ENCODE measurements at regions not wholly inside any gene's neighbourhood (a gene's known extent, or its start where the extent isn't known, plus 50 kb on each side); places are given as distances from the start of the nearest gene placed in this dataset.
A peak's percentile ranks its signal among the peaks of the same experiment; 100 is the strongest.
"Not testable (repeated sequence)": the region's sequence is repeated elsewhere in the genome, so short reads cannot be mapped to it uniquely, and the experiment has no call there.

GRCh38 chr3:164375538-164375937, 702.8 kb downstream of the SI start:
- no peaks in the 10 kb centered on the region for H3K4me1 ChIP-seq (ENCODE audit: insufficient read depth, low read length)
- H3K27me3 ChIP-seq (ENCODE audit: insufficient read depth, low read length) = no peaks in the 10 kb centered on the region
- H3K9me3 ChIP-seq (ENCODE audit: low read length) = no peaks in the 10 kb centered on the region
- H3K36me3 ChIP-seq (ENCODE audit: insufficient read depth, low read length) = no peaks in the 10 kb centered on the region
- no peak overlapping the region for H2AFZ ChIP-seq (ENCODE audit: low read depth, low read length)
- no peak overlapping the region for H3K4me3 ChIP-seq (ENCODE audit: low read length)

GRCh38 chr3:164371681-164372080, 706.6 kb downstream of the SI start:
- Histone ChIP-seq H2AFZ (ENCODE audit: low read depth, low read length) (no peak overlapping the region), H3K27me3 (ENCODE audit: insufficient read depth, low read length) (no peaks in the 10 kb centered on the region), H3K4me3 (ENCODE audit: low read length) (no peak overlapping the region), H3K9me3 (ENCODE audit: low read length) (no peaks in the 10 kb centered on the region), H3K4me1 (ENCODE audit: insufficient read depth, low read length) (no peaks in the 10 kb centered on the region), H3K36me3 (ENCODE audit: insufficient read depth, low read length) (no peaks in the 10 kb centered on the region)

DNA sequence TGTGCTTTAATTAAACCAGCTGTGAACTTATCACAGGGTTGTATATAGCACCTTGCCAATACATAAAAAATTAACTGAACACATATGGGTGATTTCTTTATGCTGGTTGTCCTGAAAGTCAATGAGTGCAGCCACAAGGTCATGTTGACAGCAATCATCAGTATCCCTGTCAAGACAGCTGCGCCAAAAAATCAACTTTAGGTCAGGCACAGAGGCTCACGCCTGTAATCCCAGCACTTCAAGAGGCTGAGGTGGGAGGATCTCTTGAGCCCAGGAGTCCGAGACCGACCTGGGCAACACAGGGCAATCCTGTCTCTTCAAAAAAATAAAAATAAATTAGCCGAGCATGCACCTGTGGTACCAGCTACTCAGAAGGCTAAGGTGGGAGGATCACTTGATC, 707.3 kb downstream of the SI start:
- Histone ChIP-seq H3K27me3 (ENCODE audit: insufficient read depth, low read length) (no peaks in the 10 kb centered on the region), H3K4me3 (ENCODE audit: low read length) (no peak overlapping the region), H3K36me3 (ENCODE audit: insufficient read depth, low read length) (no peaks in the 10 kb centered on the region), H3K9me3 (ENCODE audit: low read length) (no peaks in the 10 kb centered on the region), H2AFZ (ENCODE audit: low read depth, low read length) (no peak overlapping the region), H3K4me1 (ENCODE audit: insufficient read depth, low read length) (no peaks in the 10 kb centered on the region)

- H3K27me3 ChIP-seq (ENCODE audit: insufficient read depth, low read length) = no peaks in the 10 kb centered on the region
Measured at GRCh38 chr3:164365242-164365641, 713.1 kb downstream of the SI start.

DNA sequence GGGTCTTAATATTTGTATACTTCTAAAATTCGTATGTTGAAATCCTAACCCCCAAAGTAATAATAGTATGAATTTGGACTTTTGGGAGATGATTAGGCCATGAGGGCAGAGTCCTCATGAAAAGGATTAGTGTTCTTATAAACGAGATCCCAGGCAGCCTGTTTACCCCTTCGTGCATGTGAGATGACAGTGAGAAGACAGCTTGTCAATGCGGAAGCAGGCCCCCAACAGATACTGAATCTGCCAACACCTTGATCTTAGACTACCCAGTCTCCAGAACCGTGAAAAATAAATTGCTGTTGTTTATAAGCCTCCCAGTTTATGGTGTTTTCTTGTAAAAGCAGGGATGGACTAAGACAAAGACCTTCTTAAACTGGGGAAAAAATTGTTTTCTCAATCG, 714.2 kb downstream of the SI start:
- H3K4me3 ChIP-seq (ENCODE audit: low read length) = no peak overlapping the region
- no peaks in the 10 kb centered on the region for H3K4me1 ChIP-seq (ENCODE audit: insufficient read depth, low read length)
- no peak overlapping the region for H2AFZ ChIP-seq (ENCODE audit: low read depth, low read length)
- H3K9me3 ChIP-seq (ENCODE audit: low read length) = no peaks in the 10 kb centered on the region
- no peaks in the 10 kb centered on the region for H3K36me3 ChIP-seq (ENCODE audit: insufficient read depth, low read length)
- no peaks in the 10 kb centered on the region for H3K27me3 ChIP-seq (ENCODE audit: insufficient read depth, low read length)

More at GRCh38 chr3:164365242-164365641, 713.1 kb downstream of the SI start:
- H3K4me3 ChIP-seq (ENCODE audit: low read length) = no peak overlapping the region
- H3K9me3 ChIP-seq (ENCODE audit: low read length) = no peaks in the 10 kb centered on the region
- peak overlapping the region; percentile 15 for H2AFZ ChIP-seq (ENCODE audit: low read depth, low read length)
- no peaks in the 10 kb centered on the region for H3K36me3 ChIP-seq (ENCODE audit: insufficient read depth, low read length)
- no peaks in the 10 kb centered on the region for H3K4me1 ChIP-seq (ENCODE audit: insufficient read depth, low read length)

- no peak overlapping the region for H2AFZ ChIP-seq (ENCODE audit: low read depth, low read length)
- no peak overlapping the region for H3K4me3 ChIP-seq (ENCODE audit: low read length)
- no peaks in the 10 kb centered on the region for H3K4me1 ChIP-seq (ENCODE audit: insufficient read depth, low read length)
- no peaks in the 10 kb centered on the region for H3K27me3 ChIP-seq (ENCODE audit: insufficient read depth, low read length)
- H3K9me3 ChIP-seq (ENCODE audit: low read length) = no peaks in the 10 kb centered on the region
- no peaks in the 10 kb centered on the region for H3K36me3 ChIP-seq (ENCODE audit: insufficient read depth, low read length)
Measured at GRCh38 chr3:164360738-164361406, 717.4 kb downstream of the SI start.

- Histone ChIP-seq H3K9me3 (ENCODE audit: low read length) (no peaks in the 10 kb centered on the region), H3K4me3 (ENCODE audit: low read length) (no peak overlapping the region), H3K27me3 (ENCODE audit: insufficient read depth, low read length) (no peaks in the 10 kb centered on the region), H3K36me3 (ENCODE audit: insufficient read depth, low read length) (no peaks in the 10 kb centered on the region), H2AFZ (ENCODE audit: low read depth, low read length) (no peak overlapping the region), H3K4me1 (ENCODE audit: insufficient read depth, low read length) (no peaks in the 10 kb centered on the region)
Measured at GRCh38 chr3:164360078-164360578, 718.2 kb downstream of the SI start.

- no peak overlapping the region for H2AFZ ChIP-seq (ENCODE audit: low read depth, low read length)
- H3K27me3 ChIP-seq (ENCODE audit: insufficient read depth, low read length) = no peaks in the 10 kb centered on the region
- H3K4me3 ChIP-seq (ENCODE audit: low read length) = no peak overlapping the region
- H3K36me3 ChIP-seq (ENCODE audit: insufficient read depth, low read length) = no peaks in the 10 kb centered on the region
- no peaks in the 10 kb centered on the region for H3K4me1 ChIP-seq (ENCODE audit: insufficient read depth, low read length)
- H3K9me3 ChIP-seq (ENCODE audit: low read length) = no peaks in the 10 kb centered on the region
Measured at GRCh38 chr3:164352991-164353390, 725.3 kb downstream of the SI start.

GRCh38 chr3:164351131-164351530, 727.2 kb downstream of the SI start:
- no peaks in the 10 kb centered on the region for H3K27me3 ChIP-seq (ENCODE audit: insufficient read depth, low read length)
- H3K36me3 ChIP-seq (ENCODE audit: insufficient read depth, low read length) = no peaks in the 10 kb centered on the region
- no peaks in the 10 kb centered on the region for H3K9me3 ChIP-seq (ENCODE audit: low read length)
- no peak overlapping the region for H2AFZ ChIP-seq (ENCODE audit: low read depth, low read length)
- H3K4me1 ChIP-seq (ENCODE audit: insufficient read depth, low read length) = no peaks in the 10 kb centered on the region
- H3K4me3 ChIP-seq (ENCODE audit: low read length) = no peak overlapping the region

GRCh38 chr3:164342206-164342605, 736.1 kb downstream of the SI start:
- H3K4me1 ChIP-seq (ENCODE audit: insufficient read depth, low read length); H3K4me3 ChIP-seq (ENCODE audit: low read length); H2AFZ ChIP-seq (ENCODE audit: low read depth, low read length); H3K9me3 ChIP-seq (ENCODE audit: low read length); H3K36me3 ChIP-seq (ENCODE audit: insufficient read depth, low read length); H3K27me3 ChIP-seq (ENCODE audit: insufficient read depth, low read length): not testable (repeated sequence)

GRCh38 chr3:164341086-164341485, 737.2 kb downstream of the SI start:
- Histone ChIP-seq H3K4me3 (ENCODE audit: low read length) (no peak overlapping the region), H3K27me3 (ENCODE audit: insufficient read depth, low read length) (no peaks in the 10 kb centered on the region), H3K4me1 (ENCODE audit: insufficient read depth, low read length) (peaks cover 1% of the 10 kb centered on the region), H2AFZ (ENCODE audit: low read depth, low read length) (no peak overlapping the region), H3K9me3 (ENCODE audit: low read length) (no peaks in the 10 kb centered on the region), H3K36me3 (ENCODE audit: insufficient read depth, low read length) (no peaks in the 10 kb centered on the region)

- no peaks in the 10 kb centered on the region for H3K36me3 ChIP-seq (ENCODE audit: insufficient read depth, low read length)
Measured at GRCh38 chr3:164340273-164340672, 738.0 kb downstream of the SI start.

DNA sequence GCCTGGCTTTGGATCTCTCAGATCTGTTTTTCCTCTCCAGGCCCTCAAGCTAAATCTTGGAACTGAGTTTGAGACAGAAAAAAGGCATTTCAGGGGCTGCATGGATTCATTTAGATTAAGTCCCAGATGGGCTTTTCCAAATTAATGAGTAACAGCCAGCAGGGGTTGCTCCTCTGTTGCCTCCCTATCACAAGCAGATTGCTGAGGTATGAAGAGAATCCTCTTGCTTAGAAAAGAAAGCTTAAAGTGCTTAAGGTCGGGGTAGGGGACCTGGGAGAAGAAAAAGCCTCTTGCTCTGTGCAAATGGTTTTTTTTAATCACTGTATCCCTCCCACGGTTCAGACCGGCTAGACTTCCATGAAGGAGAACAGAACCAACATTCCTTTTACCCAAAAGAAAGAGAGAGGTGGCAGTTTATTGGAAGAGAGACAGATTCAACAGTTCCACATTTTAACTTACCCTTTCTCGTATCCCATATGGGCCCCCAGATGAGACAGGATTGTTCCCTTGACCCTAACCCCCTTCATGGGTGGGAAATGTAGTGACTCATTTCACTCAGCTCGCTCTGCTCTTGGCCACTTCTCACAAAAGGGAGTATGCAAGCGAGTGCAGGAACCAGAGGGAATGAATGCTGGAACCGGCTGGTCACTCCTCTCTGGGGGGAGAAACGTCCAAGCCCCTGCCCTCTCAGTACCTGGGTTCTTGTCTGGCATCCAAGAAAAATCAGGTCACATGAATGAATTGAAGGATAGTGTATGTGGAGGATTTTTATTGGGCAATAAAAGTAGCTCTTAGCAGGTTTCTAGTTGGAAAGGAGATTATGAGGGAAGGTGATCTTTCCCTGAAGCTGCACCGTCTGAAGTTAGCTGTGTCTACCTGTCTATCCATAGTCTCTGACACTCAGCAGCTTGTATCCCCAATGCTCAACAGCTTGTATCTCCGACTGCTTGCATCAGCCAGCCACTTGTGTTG, 745.2 kb downstream of the SI start:
- H3K36me3 ChIP-seq (ENCODE audit: insufficient read depth, low read length) = no peaks in the 10 kb centered on the region

More at GRCh38 chr3:164340273-164340672, 738.0 kb downstream of the SI start:
- no peak overlapping the region for H2AFZ ChIP-seq (ENCODE audit: low read depth, low read length)
- peaks cover 1% of the 10 kb centered on the region for H3K4me1 ChIP-seq (ENCODE audit: insufficient read depth, low read length)
- no peaks in the 10 kb centered on the region for H3K9me3 ChIP-seq (ENCODE audit: low read length)
- H3K4me3 ChIP-seq (ENCODE audit: low read length) = no peak overlapping the region
- no peaks in the 10 kb centered on the region for H3K27me3 ChIP-seq (ENCODE audit: insufficient read depth, low read length)

More for the DNA sequence above, 745.2 kb downstream of the SI start:
- Histone ChIP-seq H2AFZ (ENCODE audit: low read depth, low read length) (peak overlapping the region; percentile 70), H3K27me3 (ENCODE audit: insufficient read depth, low read length) (no peaks in the 10 kb centered on the region), H3K4me1 (ENCODE audit: insufficient read depth, low read length) (peaks cover 9% of the 10 kb centered on the region), H3K4me3 (ENCODE audit: low read length) (peak overlapping the region; percentile 1), H3K9me3 (ENCODE audit: low read length) (no peaks in the 10 kb centered on the region)
